Endothelial cell of umbilical vein (primary cell): ENCODE measurements at regions not wholly inside any gene's neighbourhood (a gene's known extent, or its start where the extent isn't known, plus 50 kb on each side); places are given as distances from the start of the nearest gene placed in this dataset.

Experiments
- BruUV-seq: library from RNA; stranded (reverse); fragments of 400-500 nt; replicated peaks from 2 replicates; lab custom pipeline; 2021; lab: Mats Ljungman, UMichigan
- CTCF ChIA-PET: fragments of 300-600, 350-600 bp; sonication (Branson Sonifier 250); formaldehyde crosslinking; loops from one replicate; lab custom pipeline; 2021; ENCODE audit warnings: antibody characterized with exemption, inconsistent platforms; lab: Charles Lee
- POLR2A ChIA-PET: fragments of 300-600, 350-600 bp; sonication (Branson Sonifier 250); formaldehyde crosslinking; loops from one replicate; lab custom pipeline; 2021; ENCODE audit warnings: antibody characterized with exemption, inconsistent platforms; lab: Charles Lee
- DNase-seq: peaks from one replicate; pipeline ENCODE4 v3.0.0-alpha.2; 2011; ENCODE audit warnings: low read depth, low spot score
- FAIRE-seq: peaks from 2 replicates; lab custom pipeline; 2011; peaks lifted over from hg19 to GRCh38; lab: Jason Lieb, UNC
- H2AFZ ChIP-seq: 2 replicates; pipeline ENCODE4 v1.6.0; 2012; ENCODE audit warnings: low read depth, low read length, control low read depth, inconsistent platforms
- H3K27ac ChIP-seq: 2 replicates; pipeline ENCODE4 v1.5.1; 2011; ENCODE audit warnings: low read depth, mild to moderate bottlenecking, control low read depth, low read length, moderate library complexity; ENCODE audit not compliant: insufficient read depth
- H3K27me3 ChIP-seq, 2 experiments: 2 replicates each; pipeline versions ENCODE4 v1.6.0 to v1.6.1; 2011; ENCODE audit warnings: low read length in 2 of 2, mixed read lengths in 1 of 2; ENCODE audit not compliant: control insufficient read depth in 2 of 2, insufficient read depth in 2 of 2
- H3K36me3 ChIP-seq, 2 experiments: 2 replicates in 1 of 2; 3 replicates in 1 of 2; pipeline ENCODE4 v1.5.1; 2011; ENCODE audit warnings: low read length in 2 of 2, mild to moderate bottlenecking in 1 of 2, moderate library complexity in 1 of 2; ENCODE audit not compliant: control insufficient read depth in 2 of 2, insufficient read depth in 2 of 2; ENCODE audit errors: extremely low read depth in 1 of 2
- H3K4me1 ChIP-seq: 3 replicates; pipeline ENCODE4 v1.5.1; 2011; ENCODE audit warnings: mild to moderate bottlenecking, low read length; ENCODE audit not compliant: control insufficient read depth, insufficient read depth; ENCODE audit errors: extremely low read depth
- H3K4me2 ChIP-seq: 2 replicates; pipeline ENCODE4 v1.6.1; 2011; ENCODE audit warnings: low read length, control low read depth, mixed read lengths; ENCODE audit not compliant: insufficient read depth
- H3K4me3 ChIP-seq, 3 experiments: fragments of 200-600 bp in 1 of 3; sonication (generic), shearing (Covaris generic) in 1 of 3; replicated peaks in 1 of 3; 2 replicates each; pipeline ENCODE4 v1.5.1; 2011 to 2016; ENCODE audit warnings: control low read depth in 3 of 3, low read length in 3 of 3, mild to moderate bottlenecking in 2 of 3, inconsistent platforms in 1 of 3, low read depth in 1 of 3, moderate library complexity in 1 of 3; ENCODE audit not compliant: insufficient read depth in 1 of 3
- H3K79me2 ChIP-seq: 2 replicates; pipeline ENCODE4 v1.6.0; 2012; ENCODE audit warnings: low read length, inconsistent platforms; ENCODE audit not compliant: control insufficient read depth, insufficient read depth
- H3K9ac ChIP-seq: replicated peaks from 2 replicates; pipeline ENCODE3; 2011; ENCODE audit warnings: low read length, control low read depth; ENCODE audit not compliant: insufficient read depth; ENCODE audit errors: extremely low read depth
- H3K9me1 ChIP-seq: replicated peaks from 3 replicates; pipeline ENCODE4 v1.6.0; 2011; ENCODE audit warnings: mild to moderate bottlenecking, low read length; ENCODE audit not compliant: control insufficient read depth, insufficient read depth; ENCODE audit errors: extremely low read depth
- H3K9me3 ChIP-seq: replicated peaks from 2 replicates; pipeline ENCODE4 v1.5.1; 2012; ENCODE audit warnings: low read length, inconsistent platforms; ENCODE audit not compliant: control insufficient read depth, insufficient read depth
- H4K20me1 ChIP-seq: replicated peaks from 2 replicates; pipeline ENCODE3; 2011; ENCODE audit warnings: mild to moderate bottlenecking, low read length; ENCODE audit not compliant: control insufficient read depth, insufficient read depth; ENCODE audit errors: extremely low read depth
- EZH2 ChIP-seq: IDR thresholded peaks from 2 replicates; pipeline ENCODE4 v1.6.1; 2012; ENCODE audit warnings: borderline replicate concordance, low read depth, mild to moderate bottlenecking, moderate library complexity, low read length, inconsistent platforms; ENCODE audit not compliant: severe bottlenecking
- FOS ChIP-seq: IDR thresholded peaks from 2 replicates; pipeline ENCODE4 v1.6.1; 2011; ENCODE audit warnings: mild to moderate bottlenecking, low read length, moderate library complexity, borderline replicate concordance; ENCODE audit not compliant: insufficient read depth
- GATA2 ChIP-seq: IDR thresholded peaks from 2 replicates; pipeline ENCODE4 v1.7.0; 2011; ENCODE audit warnings: low read depth, mild to moderate bottlenecking, moderate library complexity, mixed read lengths, low read length; ENCODE audit not compliant: insufficient read length, insufficient read depth
- JUN ChIP-seq: IDR thresholded peaks from 2 replicates; pipeline ENCODE4 v1.6.1; 2011; ENCODE audit warnings: borderline replicate concordance, low read depth; ENCODE audit not compliant: insufficient read length, insufficient read depth
- MYC ChIP-seq: IDR thresholded peaks from one replicate; pipeline ENCODE4 v1.6.1; 2011; ENCODE audit warnings: mild to moderate bottlenecking, low read depth, low read length
- POLR2A ChIP-seq: IDR thresholded peaks from 2 replicates; pipeline ENCODE4 v1.6.1; 2012; ENCODE audit warnings: low read depth, mild to moderate bottlenecking, control low read depth, low read length
- POLR2AphosphoS5 ChIP-seq: IDR thresholded peaks from 2 replicates; pipeline ENCODE4 v1.6.1; 2012; ENCODE audit warnings: low read depth, mild to moderate bottlenecking, control low read depth, low read length, moderate library complexity; ENCODE audit not compliant: insufficient read depth
- dilution Hi-C: fragments of 300-500 bp; cut with MboI; formaldehyde crosslinking; loops from one replicate; pipeline ENCODE4 v1.15.0; 2019; ENCODE audit warnings: low sequenced_read_pairs; ENCODE audit not compliant: extremely low pct_ligation_motif_present
- intact Hi-C: fragments of 100-400 bp; cut with micrococcal nuclease; formaldehyde crosslinking; loops from one replicate; pipeline ENCODE4 v1.10.0; 2022
- TF ChIP-seq, protein P1 (sequence below), 2 donors: IDR thresholded peaks; 1 replicate in 1 of 2; 2 replicates in 1 of 2; pipeline ENCODE4 v1.5.1; 2011; ENCODE audit warnings: low read length in 2 of 2, mild to moderate bottlenecking in 2 of 2, moderate library complexity in 2 of 2, control low read depth in 1 of 2, inconsistent platforms in 1 of 2, low read depth in 1 of 2; ENCODE audit not compliant: insufficient read depth in 1 of 2; ENCODE audit errors: extremely low read depth in 1 of 2
- TF ChIP-seq, protein P2 (sequence below): IDR thresholded peaks from 2 replicates; pipeline ENCODE4 v1.6.1; 2011; ENCODE audit not compliant: insufficient read depth, insufficient read length

DNA sequence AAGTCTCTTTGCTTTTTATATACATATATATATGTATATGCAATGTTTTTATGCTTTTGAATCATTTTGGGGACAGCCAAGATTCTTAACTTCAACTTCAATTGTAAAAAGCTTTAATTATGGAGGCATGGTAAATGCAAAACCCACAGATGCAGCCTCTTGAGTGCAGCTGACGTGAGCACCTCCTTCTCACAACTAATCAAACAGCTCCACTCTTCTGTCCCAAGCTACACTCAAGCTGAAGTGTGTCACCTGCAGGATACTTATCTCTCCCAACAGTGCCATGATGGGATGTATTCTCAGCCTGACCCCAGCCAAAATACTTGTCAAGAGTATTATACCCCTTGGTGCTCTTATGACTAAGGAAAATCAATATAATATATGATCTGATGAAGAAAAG, 60.7 kb upstream of the BLTP1 start:
- no peak overlapping the region for H3K27ac ChIP-seq
- no peaks in the 10 kb centered on the region for H3K36me3 ChIP-seq
- DNase-seq, result no peak
- H3K4me2 ChIP-seq, result no peak overlapping the region
- no peak overlapping the region for H3K9ac ChIP-seq
- FAIRE-seq, result no peak
- dilution Hi-C loops, result no loop called here
- TF ChIP-seq EZH2 (no peak), JUN (no peak), POLR2A (no peak), GATA2 (no peak)
- no peaks in the 10 kb centered on the region for H3K79me2 ChIP-seq
- intact Hi-C loops, result no loop called here
- H3K9me3 ChIP-seq, result no peaks in the 10 kb centered on the region
- no TSS peak for BruUV-seq
- POLR2A ChIA-PET, result no interaction called here
- H4K20me1 ChIP-seq, result no peaks in the 10 kb centered on the region
- CTCF ChIA-PET, result interaction anchor here (0.9 kb wide), 1 partner anchor 161 kb away, joined by 4 read pairs; no protein-coding TSS in a partner anchor
- no peak overlapping the region for H2AFZ ChIP-seq
- no peaks in the 10 kb centered on the region for H3K9me1 ChIP-seq
- H3K4me3 ChIP-seq, result no peak overlapping the region
- peaks cover 0 to 2% of the 10 kb centered on the region in 2 experiments for H3K27me3 ChIP-seq
- no peaks in the 10 kb centered on the region for H3K4me1 ChIP-seq

DNA sequence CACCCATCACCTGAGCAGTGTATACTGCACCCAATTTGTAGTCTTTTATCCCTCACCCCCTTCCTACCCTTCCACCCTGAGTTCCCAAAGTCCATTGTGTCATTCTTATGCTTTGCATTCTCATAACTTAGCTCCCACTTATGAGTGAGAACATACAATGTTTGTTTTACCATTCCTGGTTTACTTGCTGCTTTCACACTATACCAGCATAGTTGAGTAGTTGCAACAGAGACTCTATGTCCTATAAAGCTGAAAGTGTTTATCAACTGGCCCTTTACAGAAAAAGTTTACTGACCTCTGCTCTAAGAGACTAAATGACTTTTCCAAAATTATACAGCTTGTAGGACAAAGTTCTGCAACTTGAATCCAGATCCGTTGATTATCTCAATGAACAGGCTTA, 61.1 kb upstream of the BLTP1 start:
- H3K9me1 ChIP-seq, result no peaks in the 10 kb centered on the region
- H3K4me3 ChIP-seq, result no peak overlapping the region
- dilution Hi-C loops (no loop called here), intact Hi-C loops (no loop called here)
- no peak overlapping the region for H3K9ac ChIP-seq
- POLR2A ChIA-PET, result no interaction called here
- H3K27me3 ChIP-seq, result peaks cover 0 to 2% of the 10 kb centered on the region in 2 experiments
- H3K4me1 ChIP-seq, result no peaks in the 10 kb centered on the region
- no TSS peak for BruUV-seq
- no peak overlapping the region for H2AFZ ChIP-seq
- no peak overlapping the region for H3K4me2 ChIP-seq
- DNase-seq (no peak), FAIRE-seq (no peak)
- H4K20me1 ChIP-seq, result no peaks in the 10 kb centered on the region
- H3K27ac ChIP-seq, result no peak overlapping the region
- no peaks in the 10 kb centered on the region for H3K36me3 ChIP-seq
- no peaks in the 10 kb centered on the region for H3K9me3 ChIP-seq
- no peaks in the 10 kb centered on the region for H3K79me2 ChIP-seq
- TF ChIP-seq, protein P1, sequence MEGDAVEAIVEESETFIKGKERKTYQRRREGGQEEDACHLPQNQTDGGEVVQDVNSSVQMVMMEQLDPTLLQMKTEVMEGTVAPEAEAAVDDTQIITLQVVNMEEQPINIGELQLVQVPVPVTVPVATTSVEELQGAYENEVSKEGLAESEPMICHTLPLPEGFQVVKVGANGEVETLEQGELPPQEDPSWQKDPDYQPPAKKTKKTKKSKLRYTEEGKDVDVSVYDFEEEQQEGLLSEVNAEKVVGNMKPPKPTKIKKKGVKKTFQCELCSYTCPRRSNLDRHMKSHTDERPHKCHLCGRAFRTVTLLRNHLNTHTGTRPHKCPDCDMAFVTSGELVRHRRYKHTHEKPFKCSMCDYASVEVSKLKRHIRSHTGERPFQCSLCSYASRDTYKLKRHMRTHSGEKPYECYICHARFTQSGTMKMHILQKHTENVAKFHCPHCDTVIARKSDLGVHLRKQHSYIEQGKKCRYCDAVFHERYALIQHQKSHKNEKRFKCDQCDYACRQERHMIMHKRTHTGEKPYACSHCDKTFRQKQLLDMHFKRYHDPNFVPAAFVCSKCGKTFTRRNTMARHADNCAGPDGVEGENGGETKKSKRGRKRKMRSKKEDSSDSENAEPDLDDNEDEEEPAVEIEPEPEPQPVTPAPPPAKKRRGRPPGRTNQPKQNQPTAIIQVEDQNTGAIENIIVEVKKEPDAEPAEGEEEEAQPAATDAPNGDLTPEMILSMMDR (IDR thresholded peaks at IDR 0.05; ENCODE audit: extremely low read depth in 1 of 2, insufficient read depth in 1 of 2, low read depth in 1 of 2, low read length in 2 of 2), result no peak
- TF ChIP-seq EZH2 (no peak), JUN (no peak), GATA2 (no peak), POLR2A (no peak), FOS (no peak), MYC (no peak), POLR2AphosphoS5 (no peak)
- TF ChIP-seq, protein P2, sequence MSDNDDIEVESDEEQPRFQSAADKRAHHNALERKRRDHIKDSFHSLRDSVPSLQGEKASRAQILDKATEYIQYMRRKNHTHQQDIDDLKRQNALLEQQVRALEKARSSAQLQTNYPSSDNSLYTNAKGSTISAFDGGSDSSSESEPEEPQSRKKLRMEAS, result no peak
- CTCF ChIA-PET, result interaction anchor here (0.9 kb wide), 1 partner anchor 160 kb away, joined by 4 read pairs; no protein-coding TSS in a partner anchor
